Loucy (cell line): ENCODE measurements at regions not wholly inside any gene's neighbourhood (a gene's known extent, or its start where the extent isn't known, plus 50 kb on each side); places are given as distances from the start of the nearest gene placed in this dataset.

Experiments used
- EZH2phosphoT487 ChIP-seq: fragments of 200-600 bp; IDR thresholded peaks from 2 replicates; pipeline ENCODE4 v1.6.1; 2018; ENCODE audit warnings: antibody characterized with exemption, mild to moderate bottlenecking, moderate library complexity, borderline replicate concordance
- TF ChIP-seq, protein P1 (sequence below): fragments of 200-600 bp; sonication (generic); conservative IDR thresholded peaks from 2 replicates; pipeline ENCODE4 v1.5.1; 2014; ENCODE audit warnings: mild to moderate bottlenecking, antibody characterized with exemption, low read length

DNA sequence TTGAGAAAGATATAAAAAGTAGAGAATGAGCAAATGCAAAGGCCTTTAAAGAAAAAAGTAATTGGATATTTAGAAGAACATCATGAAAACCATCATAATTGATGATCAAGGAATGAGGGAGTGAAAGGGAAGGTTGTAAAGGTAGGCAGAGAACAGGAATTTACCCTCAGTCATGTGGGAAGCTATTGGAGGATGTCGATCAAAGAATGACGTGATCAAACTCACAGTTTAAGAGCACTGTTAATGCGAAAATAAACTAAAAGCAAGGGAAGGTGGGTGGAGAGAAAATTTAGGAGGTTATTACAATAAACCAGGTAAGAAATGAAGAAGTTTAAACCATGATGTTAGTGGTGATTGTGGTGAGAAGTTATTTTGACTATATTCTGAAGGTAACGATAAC lies 982.6 kb upstream of the EYS start:
- TF ChIP-seq, protein P1, sequence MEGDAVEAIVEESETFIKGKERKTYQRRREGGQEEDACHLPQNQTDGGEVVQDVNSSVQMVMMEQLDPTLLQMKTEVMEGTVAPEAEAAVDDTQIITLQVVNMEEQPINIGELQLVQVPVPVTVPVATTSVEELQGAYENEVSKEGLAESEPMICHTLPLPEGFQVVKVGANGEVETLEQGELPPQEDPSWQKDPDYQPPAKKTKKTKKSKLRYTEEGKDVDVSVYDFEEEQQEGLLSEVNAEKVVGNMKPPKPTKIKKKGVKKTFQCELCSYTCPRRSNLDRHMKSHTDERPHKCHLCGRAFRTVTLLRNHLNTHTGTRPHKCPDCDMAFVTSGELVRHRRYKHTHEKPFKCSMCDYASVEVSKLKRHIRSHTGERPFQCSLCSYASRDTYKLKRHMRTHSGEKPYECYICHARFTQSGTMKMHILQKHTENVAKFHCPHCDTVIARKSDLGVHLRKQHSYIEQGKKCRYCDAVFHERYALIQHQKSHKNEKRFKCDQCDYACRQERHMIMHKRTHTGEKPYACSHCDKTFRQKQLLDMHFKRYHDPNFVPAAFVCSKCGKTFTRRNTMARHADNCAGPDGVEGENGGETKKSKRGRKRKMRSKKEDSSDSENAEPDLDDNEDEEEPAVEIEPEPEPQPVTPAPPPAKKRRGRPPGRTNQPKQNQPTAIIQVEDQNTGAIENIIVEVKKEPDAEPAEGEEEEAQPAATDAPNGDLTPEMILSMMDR: no peak
- TF ChIP-seq EZH2phosphoT487: no peak
